Mammary epithelial cell (primary cell): ENCODE measurements at regions not wholly inside any gene's neighbourhood (a gene's known extent, or its start where the extent isn't known, plus 50 kb on each side); places are given as distances from the start of the nearest gene placed in this dataset.

ENCODE experiments used
- EZH2 ChIP-seq: IDR thresholded peaks from 2 replicates; pipeline ENCODE4 v1.6.1; 2012; ENCODE audit warnings: low read length, inconsistent platforms, borderline replicate concordance
- TF ChIP-seq, protein P1 (sequence below), 2 donors: IDR thresholded peaks in 1 of 2; conservative IDR thresholded peaks in 1 of 2; 2 replicates each; pipeline ENCODE4 v1.5.1; 2011 to 2012; ENCODE audit warnings: inconsistent platforms in 2 of 2, low read length in 2 of 2, mild to moderate bottlenecking in 2 of 2, control low read depth in 1 of 2, low read depth in 1 of 2; ENCODE audit not compliant: insufficient read depth in 1 of 2; ENCODE audit errors: extremely low read depth in 1 of 2

DNA sequence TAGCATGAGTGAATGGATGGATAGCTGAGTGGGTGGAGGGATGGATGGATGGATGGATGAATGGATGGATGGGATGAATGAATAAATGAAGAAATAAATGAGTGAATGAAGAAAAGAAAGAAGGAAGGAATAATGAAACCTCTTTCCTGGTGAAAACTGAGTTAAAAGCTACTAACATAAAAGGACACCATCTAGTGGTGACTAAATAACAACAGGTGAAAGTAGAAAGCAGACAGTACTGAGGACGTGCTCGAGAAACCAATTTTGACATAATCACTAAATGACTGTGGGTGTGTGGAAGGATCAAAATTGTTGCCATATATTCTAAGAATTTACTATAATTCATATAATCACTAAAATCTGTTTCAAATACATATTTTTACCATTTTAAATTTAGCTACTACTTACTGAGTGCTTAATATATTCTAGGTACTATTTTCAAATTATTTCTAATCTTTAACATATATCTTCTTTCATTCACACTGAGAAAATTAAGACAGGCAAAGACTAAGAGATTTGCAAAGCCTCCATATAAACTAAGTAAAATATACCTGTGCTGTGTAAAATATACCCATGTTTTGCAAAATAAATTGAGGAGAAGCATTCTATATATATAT, 522.9 kb downstream of the LRRIQ3 start:
- TF ChIP-seq, protein P1, sequence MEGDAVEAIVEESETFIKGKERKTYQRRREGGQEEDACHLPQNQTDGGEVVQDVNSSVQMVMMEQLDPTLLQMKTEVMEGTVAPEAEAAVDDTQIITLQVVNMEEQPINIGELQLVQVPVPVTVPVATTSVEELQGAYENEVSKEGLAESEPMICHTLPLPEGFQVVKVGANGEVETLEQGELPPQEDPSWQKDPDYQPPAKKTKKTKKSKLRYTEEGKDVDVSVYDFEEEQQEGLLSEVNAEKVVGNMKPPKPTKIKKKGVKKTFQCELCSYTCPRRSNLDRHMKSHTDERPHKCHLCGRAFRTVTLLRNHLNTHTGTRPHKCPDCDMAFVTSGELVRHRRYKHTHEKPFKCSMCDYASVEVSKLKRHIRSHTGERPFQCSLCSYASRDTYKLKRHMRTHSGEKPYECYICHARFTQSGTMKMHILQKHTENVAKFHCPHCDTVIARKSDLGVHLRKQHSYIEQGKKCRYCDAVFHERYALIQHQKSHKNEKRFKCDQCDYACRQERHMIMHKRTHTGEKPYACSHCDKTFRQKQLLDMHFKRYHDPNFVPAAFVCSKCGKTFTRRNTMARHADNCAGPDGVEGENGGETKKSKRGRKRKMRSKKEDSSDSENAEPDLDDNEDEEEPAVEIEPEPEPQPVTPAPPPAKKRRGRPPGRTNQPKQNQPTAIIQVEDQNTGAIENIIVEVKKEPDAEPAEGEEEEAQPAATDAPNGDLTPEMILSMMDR (conservative IDR thresholded peaks at IDR 0.05 in 1 of 2, IDR thresholded peaks at IDR 0.05 in 1 of 2; ENCODE audit: extremely low read depth in 1 of 2, insufficient read depth in 1 of 2, low read depth in 1 of 2, low read length in 2 of 2), result peak; percentile 61 to 63
- TF ChIP-seq EZH2, result no peak
